ENCODE measurements at regions not wholly inside any gene's neighbourhood (a gene's known extent, or its start where the extent isn't known, plus 50 kb on each side); places are given as distances from the start of the nearest gene placed in this dataset.

- Histone ChIP-seq H3K4me3 (no peak overlapping the region), H3K9me3 (no peaks in the 10 kb centered on the region), H3K27ac (no peak overlapping the region), H3K4me1 (no peaks in the 10 kb centered on the region), H3K4me2 (no peak overlapping the region)
- TF ChIP-seq E2F6 (IDR thresholded peaks at IDR 0.05; ENCODE audit: borderline replicate concordance, low read depth) (no peak), RARB (CRISPR knock-in tag; IDR thresholded peaks at IDR 0.05) (no peak), POLR2AphosphoS2 (conservative IDR thresholded peaks at IDR 0.05; ENCODE audit: low read length) (no peak), RCOR1 (IDR thresholded peaks at IDR 0.05; ENCODE audit: low read depth, low read length) (no peak)
- ChIA-PET POLR2A (no interaction called here), CTCF (no interaction called here)
- WGBS (ENCODE audit: missing lambda C conversion rate): 0% methylated on average over 1 of the region's 1 CpG
- no peak for FAIRE-seq
- ATAC-seq: no peak
- DNase-seq (ENCODE audit: low read depth in 1 of 2, low spot score in 1 of 2): no peak
These were observed 115.2 kb upstream of the TMCO5A start for GRCh38 chr15:37819191-37819590.

- no peak for FAIRE-seq
- Histone ChIP-seq H3K4me2 (no peak overlapping the region), H3K4me3 (no peak overlapping the region), H3K9me3 (no peaks in the 10 kb centered on the region), H3K27ac (no peak overlapping the region), H3K4me1 (peaks cover 5% of the 10 kb centered on the region; the same call in 1 of the 3 replicates)
- no peak for TF ChIP-seq CHD4 (IDR thresholded peaks at IDR 0.05; ENCODE audit: borderline replicate concordance)
- no peak for TF ChIP-seq RFX5 (IDR thresholded peaks at IDR 0.05)
- TF ChIP-seq HMGXB4 (CRISPR knock-in tag; IDR thresholded peaks at IDR 0.05; ENCODE audit: borderline replicate concordance): no peak
- no peak for TF ChIP-seq BHLHE40 (IDR thresholded peaks at IDR 0.05; ENCODE audit: low read depth, low read length)
- TF ChIP-seq ZSCAN20 (CRISPR knock-in tag; IDR thresholded peaks at IDR 0.05): no peak
- no peak for DNase-seq (ENCODE audit: low read depth in 1 of 2, low spot score in 1 of 2)
- CTCF ChIA-PET: no interaction called here
- no peak for ATAC-seq
- POLR2A ChIA-PET: no interaction called here
- WGBS (ENCODE audit: missing lambda C conversion rate): 52% methylated on average over 10 of the region's 10 CpGs
These were observed 113.9 kb upstream of the TMCO5A start for GRCh38 chr15:37820380-37821128.

GRCh38 chr15:37823601-37824275, 110.7 kb upstream of the TMCO5A start:
- no peak for FAIRE-seq
- TF ChIP-seq POLR2A (IDR thresholded peaks at IDR 0.05; ENCODE audit: low read length): no peak
- no peak for TF ChIP-seq POLR2AphosphoS2 (conservative IDR thresholded peaks at IDR 0.05; ENCODE audit: low read length)
- TF ChIP-seq EP300 (IDR thresholded peaks at IDR 0.05): no peak
- TF ChIP-seq MAFK (IDR thresholded peaks at IDR 0.05; ENCODE audit: partially characterized antibody): no peak
- TF ChIP-seq HOXB13 (CRISPR knock-in tag; IDR thresholded peaks at IDR 0.05; ENCODE audit: low read depth): no peak
- TF ChIP-seq HMGXB4 (CRISPR knock-in tag; IDR thresholded peaks at IDR 0.05; ENCODE audit: borderline replicate concordance): no peak
- no peak for TF ChIP-seq MAX (IDR thresholded peaks at IDR 0.05)
- TF ChIP-seq RARB (CRISPR knock-in tag; IDR thresholded peaks at IDR 0.05): no peak
- no peak for TF ChIP-seq PHF8 (IDR thresholded peaks at IDR 0.05; ENCODE audit: borderline replicate concordance, low read depth)
- no peak for TF ChIP-seq CTCF (IDR thresholded peaks at IDR 0.05)
- TF ChIP-seq CHD4 (IDR thresholded peaks at IDR 0.05; ENCODE audit: borderline replicate concordance): no peak
- Histone ChIP-seq H3K4me2 (no peak overlapping the region), H3K4me1 (peaks cover 5% of the 10 kb centered on the region; the same call in 1 of the 3 replicates), H3K27ac (no peak overlapping the region), H3K9me3 (no peaks in the 10 kb centered on the region), H3K4me3 (no peak overlapping the region)
- DNase-seq (ENCODE audit: low read depth in 1 of 2, low spot score in 1 of 2): no peak
- CTCF ChIA-PET: interaction anchor here (0.7 to 1.2 kb wide), 2 partner anchors 57 to 78 kb away, joined by 4 read pairs; no protein-coding TSS in a partner anchor
- ATAC-seq: no peak
- WGBS (ENCODE audit: missing lambda C conversion rate): 65% methylated on average over 10 of the region's 10 CpGs
- POLR2A ChIA-PET: no interaction called here

Data from A549 (cell line).